Fibroblast of the aortic adventitia (primary cell): ENCODE measurements at regions not wholly inside any gene's neighbourhood (a gene's known extent, or its start where the extent isn't known, plus 50 kb on each side); places are given as distances from the start of the nearest gene placed in this dataset.

ENCODE experiments used
- DNase-seq: peaks from one replicate; pipeline ENCODE4 v3.0.0-alpha.2; 2010; ENCODE audit warnings: low read depth
- H3K4me3 ChIP-seq: 2 replicates; pipeline ENCODE4 v1.5.1; 2011; ENCODE audit warnings: low read depth, mild to moderate bottlenecking, control low read depth, low read length, moderate library complexity
- CTCF ChIP-seq: IDR thresholded peaks from 2 replicates; pipeline ENCODE4 v1.5.1; 2011; ENCODE audit warnings: mild to moderate bottlenecking, low read length, control low read depth, inconsistent platforms; ENCODE audit not compliant: insufficient read depth

- no peak overlapping the region for H3K4me3 ChIP-seq
- DNase-seq: no peak
- no peak for TF ChIP-seq CTCF
Measured at GRCh38 chr16:73909529-73910035, 387.0 kb upstream of the PSMD7 start.

GRCh38 chr16:73891129-73891542 is 405.5 kb upstream of the PSMD7 start:
- DNase-seq: no peak
- H3K4me3 ChIP-seq: no peak overlapping the region
- no peak for TF ChIP-seq CTCF

GRCh38 chr16:73890186-73891128 is 406.2 kb upstream of the PSMD7 start:
- no peak for TF ChIP-seq CTCF
- no peak for DNase-seq
- H3K4me3 ChIP-seq: no peak overlapping the region

- H3K4me3 ChIP-seq: no peak overlapping the region
- no peak for DNase-seq
- no peak for TF ChIP-seq CTCF
Measured at GRCh38 chr16:73888840-73889490, 407.6 kb upstream of the PSMD7 start.

GRCh38 chr16:73887911-73888310 is 408.7 kb upstream of the PSMD7 start:
- DNase-seq: no peak
- no peak overlapping the region for H3K4me3 ChIP-seq
- no peak for TF ChIP-seq CTCF

- no peak for DNase-seq
- no peak for TF ChIP-seq CTCF
- no peak overlapping the region for H3K4me3 ChIP-seq
Measured at GRCh38 chr16:73886426-73886825, 410.2 kb upstream of the PSMD7 start.
